ENCODE measurements at regions not wholly inside any gene's neighbourhood (a gene's known extent, or its start where the extent isn't known, plus 50 kb on each side); places are given as distances from the start of the nearest gene placed in this dataset.
"Not testable (repeated sequence)": the region's sequence is repeated elsewhere in the genome, so short reads cannot be mapped to it uniquely, and the experiment has no call there.

GRCh38 chr12:88839486-88839885, 259.2 kb upstream of the KITLG start:
- DNase-seq (ENCODE audit: low spot score in 2 of 2) = no peak
- intact Hi-C loops (cut with DNase I; ENCODE audit: low total_unique reads) = no loop called here
- no peak for TF ChIP-seq CTCF (IDR thresholded peaks at IDR 0.05)
- no peak for TF ChIP-seq POLR2A (IDR thresholded peaks at IDR 0.05)
- no peak overlapping the region for H3K4me3 ChIP-seq (ENCODE audit: low read depth, poor library complexity, severe bottlenecking)
- WGBS, 2 donors = 92 to 93% methylated on average over 2 of the region's 2 CpGs

- no peak overlapping the region for H3K4me3 ChIP-seq (ENCODE audit: low read depth, poor library complexity, severe bottlenecking)
- DNase-seq (ENCODE audit: low spot score in 2 of 2) = no peak
- WGBS, 2 donors = 69 to 73% methylated on average over 1 of the region's 1 CpG
- intact Hi-C loops (cut with DNase I; ENCODE audit: low total_unique reads) = no loop called here
- TF ChIP-seq CTCF (IDR thresholded peaks at IDR 0.05) (no peak), POLR2A (IDR thresholded peaks at IDR 0.05) (no peak)
Observed at GRCh38 chr12:88836156-88836555, 255.9 kb upstream of the KITLG start.

- TF ChIP-seq CTCF (IDR thresholded peaks at IDR 0.05) = no peak
- no peak for TF ChIP-seq POLR2A (IDR thresholded peaks at IDR 0.05)
- WGBS, 2 donors = 73 to 77% methylated on average over 1 of the region's 1 CpG
- no peak for DNase-seq (ENCODE audit: low spot score in 2 of 2)
- H3K4me3 ChIP-seq (ENCODE audit: low read depth, poor library complexity, severe bottlenecking) = no peak overlapping the region
- intact Hi-C loops (cut with DNase I; ENCODE audit: low total_unique reads) = no loop called here
Observed at GRCh38 chr12:88834226-88834625, 254.0 kb upstream of the KITLG start.

- DNase-seq (ENCODE audit: low spot score in 2 of 2) = no peak
- H3K4me3 ChIP-seq (ENCODE audit: low read depth, poor library complexity, severe bottlenecking) = no peak overlapping the region
- intact Hi-C loops (cut with DNase I; ENCODE audit: low total_unique reads) = no loop called here
- no peak for TF ChIP-seq CTCF (IDR thresholded peaks at IDR 0.05)
- no peak for TF ChIP-seq POLR2A (IDR thresholded peaks at IDR 0.05)
Observed at GRCh38 chr12:88833641-88834116, 253.4 kb upstream of the KITLG start.

- WGBS, 2 donors = 79 to 85% methylated on average over 2 of the region's 2 CpGs
- H3K4me3 ChIP-seq (ENCODE audit: low read depth, poor library complexity, severe bottlenecking); DNase-seq (ENCODE audit: low spot score in 2 of 2); intact Hi-C loops (cut with DNase I; ENCODE audit: low total_unique reads): not testable (repeated sequence)
Observed at GRCh38 chr12:88828537-88828936, 248.3 kb upstream of the KITLG start.

- H3K4me3 ChIP-seq (ENCODE audit: low read depth, poor library complexity, severe bottlenecking) = no peak overlapping the region
- DNase-seq (ENCODE audit: low spot score in 2 of 2) = no peak
- intact Hi-C loops (cut with DNase I; ENCODE audit: low total_unique reads) = no loop called here
- WGBS, 2 donors = 96 to 100% methylated on average over 1 of the region's 1 CpG
- TF ChIP-seq POLR2A (IDR thresholded peaks at IDR 0.05) (no peak), CTCF (IDR thresholded peaks at IDR 0.05) (no peak)
Observed at GRCh38 chr12:88820012-88820411, 239.7 kb upstream of the KITLG start.

All from lower leg skin (tissue), 4 donors.